ENCODE measurements at regions not wholly inside any gene's neighbourhood (a gene's known extent, or its start where the extent isn't known, plus 50 kb on each side); places are given as distances from the start of the nearest gene placed in this dataset.
A peak's percentile ranks its signal among the peaks of the same experiment; 100 is the strongest.
"Not testable (repeated sequence)": the region's sequence is repeated elsewhere in the genome, so short reads cannot be mapped to it uniquely, and the experiment has no call there.

DNA sequence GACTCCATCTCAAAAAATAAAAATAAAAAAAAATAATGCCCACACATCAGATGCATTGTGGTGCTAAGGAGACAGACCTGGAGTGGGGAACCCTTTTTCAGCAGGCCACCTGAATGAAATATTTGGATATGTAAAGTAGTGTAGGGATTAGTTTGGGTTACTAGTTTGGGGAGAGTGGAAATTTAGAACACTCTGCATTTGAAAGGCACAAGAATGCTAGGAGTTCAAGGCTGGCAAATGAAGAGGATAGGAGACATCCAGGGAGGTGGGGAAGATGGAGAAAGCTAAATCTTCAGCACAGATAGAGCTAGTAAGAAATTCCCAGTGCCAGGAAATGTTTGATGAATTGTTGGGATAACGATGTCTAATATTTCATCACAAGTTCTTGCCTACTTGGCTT lies 298.3 kb upstream of the ERCC4 start:
- DNase-seq (ENCODE audit: low spot score) (no peak), FAIRE-seq (no peak)

GRCh38 chr16:13628156-13628555 lies 291.8 kb upstream of the ERCC4 start:
- DNase-seq (ENCODE audit: low spot score) (no peak), FAIRE-seq (no peak)

- FAIRE-seq (no peak), DNase-seq (ENCODE audit: low spot score) (no peak)
These were observed 290.2 kb upstream of the ERCC4 start for GRCh38 chr16:13629704-13630103.

- no peak for FAIRE-seq
- DNase-seq (ENCODE audit: low spot score), result no peak
These were observed 289.6 kb upstream of the ERCC4 start for GRCh38 chr16:13630374-13630773.

DNA sequence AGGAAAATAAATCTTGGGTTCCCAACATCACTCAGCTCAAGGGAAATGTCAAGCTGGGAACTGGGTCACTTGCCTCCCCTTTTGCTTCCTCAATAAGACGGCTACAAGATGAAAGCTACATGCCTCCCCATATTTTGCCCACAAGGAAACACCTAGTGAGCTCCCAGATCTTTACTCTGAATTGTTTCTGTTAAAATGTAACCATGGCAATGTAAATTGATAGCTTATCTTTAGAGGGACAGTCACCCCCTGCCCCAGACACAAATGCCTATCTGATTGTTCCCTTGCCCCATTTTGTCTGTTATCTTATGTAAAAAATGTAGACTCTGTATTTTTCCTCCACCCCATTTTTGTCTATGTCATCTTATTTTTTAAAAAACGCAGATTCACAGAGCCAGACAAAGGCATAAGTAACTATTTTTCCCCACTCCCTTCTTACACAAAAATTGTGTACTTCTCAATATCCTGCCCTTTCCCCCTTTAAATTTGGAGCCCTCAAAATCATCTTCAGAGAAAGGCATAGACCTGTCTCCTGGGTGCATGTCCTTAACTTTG lies 288.7 kb upstream of the ERCC4 start:
- DNase-seq (ENCODE audit: low spot score) (no peak), FAIRE-seq (no peak)

DNA sequence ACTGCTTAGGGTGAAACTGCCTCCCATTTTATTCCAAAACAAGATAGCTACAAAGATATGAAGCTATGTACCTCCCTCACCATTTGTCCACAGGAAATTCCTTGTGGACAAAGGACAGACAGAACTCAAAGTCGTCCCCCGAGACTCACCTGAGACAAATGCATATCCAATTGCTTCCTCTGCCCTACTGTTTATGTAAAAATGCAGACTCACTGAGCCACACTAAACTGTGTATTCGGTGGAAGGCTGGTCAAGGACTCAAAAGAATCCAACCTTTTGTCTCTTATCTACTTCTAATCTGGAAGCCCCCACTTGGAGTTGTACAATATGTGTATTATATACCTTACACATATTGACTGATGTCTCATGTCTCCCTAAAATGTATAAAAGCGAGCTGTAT lies 288.0 kb upstream of the ERCC4 start:
- DNase-seq (ENCODE audit: low spot score), result no peak
- no peak for FAIRE-seq

- not testable (repeated sequence) for DNase-seq (ENCODE audit: low spot score); FAIRE-seq
These were observed 287.4 kb upstream of the ERCC4 start for GRCh38 chr16:13632504-13632903.

DNA sequence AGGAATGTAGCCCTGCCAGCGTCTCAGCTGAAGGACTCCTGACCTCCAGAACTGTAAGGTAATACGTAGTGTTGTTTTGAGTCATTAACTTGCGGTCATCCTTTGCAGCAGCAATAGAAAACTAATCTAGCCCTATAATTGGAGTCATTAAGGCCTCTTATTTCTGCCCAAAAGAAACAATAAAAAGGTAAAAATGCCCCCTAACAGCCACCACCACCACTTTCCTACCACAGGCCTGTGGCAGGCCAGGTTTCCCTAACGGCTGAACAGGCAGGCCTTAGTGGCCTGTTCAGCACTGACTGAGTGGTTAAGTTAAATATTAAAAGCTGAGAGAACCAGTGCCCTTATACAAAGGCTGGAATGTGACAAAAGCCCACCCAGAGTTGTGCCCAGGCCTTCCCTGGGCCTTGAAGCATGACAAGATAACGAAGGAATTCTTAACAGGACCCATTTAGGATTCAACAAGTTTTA lies 286.5 kb upstream of the ERCC4 start:
- FAIRE-seq, result peak; percentile 93
- peak; percentile 77 for DNase-seq (ENCODE audit: low spot score)

GRCh38 chr16:13634253-13634652 lies 285.7 kb upstream of the ERCC4 start:
- DNase-seq (ENCODE audit: low spot score), result no peak
- FAIRE-seq, result peak; percentile 75

GRCh38 chr16:13634959-13635358 lies 285.0 kb upstream of the ERCC4 start:
- FAIRE-seq (peak; percentile 98), DNase-seq (ENCODE audit: low spot score) (peak; percentile 82)

- FAIRE-seq (no peak), DNase-seq (ENCODE audit: low spot score) (no peak)
These were observed 281.7 kb upstream of the ERCC4 start for GRCh38 chr16:13638218-13638617.

DNA sequence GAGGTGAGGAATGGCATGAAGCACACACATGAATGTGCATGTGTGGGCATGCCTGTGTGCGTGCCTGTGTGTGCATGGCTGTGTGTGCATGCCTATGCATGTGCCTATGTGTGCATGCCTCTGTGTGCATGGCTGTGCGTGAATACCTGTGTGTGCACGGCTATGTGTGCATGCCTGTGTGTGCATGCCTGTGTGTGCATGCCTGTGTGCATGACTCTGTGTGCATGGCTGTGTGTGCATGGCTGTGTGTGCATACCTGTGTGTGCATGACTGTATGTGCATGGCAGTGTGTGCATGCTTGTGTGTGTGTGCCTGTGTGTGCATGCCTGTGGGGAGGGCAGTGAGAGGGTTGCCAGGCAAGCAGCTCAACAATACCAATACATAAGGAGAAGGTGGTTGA lies 276.5 kb upstream of the ERCC4 start:
- DNase-seq (ENCODE audit: low spot score) (no peak), FAIRE-seq (no peak)

- FAIRE-seq (no peak), DNase-seq (ENCODE audit: low spot score) (no peak)
These were observed 274.2 kb upstream of the ERCC4 start for GRCh38 chr16:13645601-13646245.

DNA sequence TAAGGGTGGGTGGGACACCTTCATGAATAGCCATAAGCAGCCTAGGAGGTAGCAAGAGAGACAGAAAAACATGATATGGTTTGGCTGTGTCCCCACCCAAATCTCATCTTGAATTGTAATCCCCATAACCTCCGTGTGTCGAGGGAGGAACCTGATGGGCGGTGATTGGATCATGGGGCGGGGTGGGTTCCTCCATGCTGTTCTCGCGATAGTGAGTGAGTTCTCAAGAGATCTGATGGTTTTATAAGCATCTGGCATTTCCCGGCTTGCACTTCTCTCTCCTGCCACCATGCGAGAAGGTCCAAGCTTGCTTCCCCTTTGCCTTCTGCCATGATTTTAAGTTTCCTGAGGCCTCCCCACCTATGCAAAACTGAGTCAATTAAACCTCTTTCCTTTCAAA lies 259.1 kb upstream of the ERCC4 start:
- DNase-seq (ENCODE audit: low spot score), result no peak

GRCh38 chr16:13665876-13666275 lies 254.1 kb upstream of the ERCC4 start:
- DNase-seq (ENCODE audit: low spot score) (no peak), FAIRE-seq (no peak)

More for the DNA sequence above, 259.1 kb upstream of the ERCC4 start:
- no peak for FAIRE-seq

DNA sequence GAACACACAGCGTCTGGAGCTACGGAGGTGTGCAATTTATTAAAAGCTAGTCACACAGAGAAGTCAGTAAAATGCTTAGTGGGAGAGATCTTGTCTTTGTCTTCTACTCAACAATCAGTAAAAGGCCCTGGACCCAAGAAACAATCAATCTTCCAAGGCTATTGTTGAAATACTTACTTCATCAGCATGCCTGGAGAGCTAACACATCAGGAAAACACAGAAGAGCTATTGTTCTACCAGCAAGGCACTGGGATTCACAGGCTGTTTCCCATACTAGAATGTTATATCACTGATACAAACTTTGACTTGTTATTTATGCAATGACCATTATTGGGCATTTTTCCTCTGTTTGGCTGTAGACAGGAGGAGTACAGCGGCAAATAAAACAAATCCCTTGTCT lies 247.8 kb upstream of the ERCC4 start:
- no peak for DNase-seq (ENCODE audit: low spot score)

DNA sequence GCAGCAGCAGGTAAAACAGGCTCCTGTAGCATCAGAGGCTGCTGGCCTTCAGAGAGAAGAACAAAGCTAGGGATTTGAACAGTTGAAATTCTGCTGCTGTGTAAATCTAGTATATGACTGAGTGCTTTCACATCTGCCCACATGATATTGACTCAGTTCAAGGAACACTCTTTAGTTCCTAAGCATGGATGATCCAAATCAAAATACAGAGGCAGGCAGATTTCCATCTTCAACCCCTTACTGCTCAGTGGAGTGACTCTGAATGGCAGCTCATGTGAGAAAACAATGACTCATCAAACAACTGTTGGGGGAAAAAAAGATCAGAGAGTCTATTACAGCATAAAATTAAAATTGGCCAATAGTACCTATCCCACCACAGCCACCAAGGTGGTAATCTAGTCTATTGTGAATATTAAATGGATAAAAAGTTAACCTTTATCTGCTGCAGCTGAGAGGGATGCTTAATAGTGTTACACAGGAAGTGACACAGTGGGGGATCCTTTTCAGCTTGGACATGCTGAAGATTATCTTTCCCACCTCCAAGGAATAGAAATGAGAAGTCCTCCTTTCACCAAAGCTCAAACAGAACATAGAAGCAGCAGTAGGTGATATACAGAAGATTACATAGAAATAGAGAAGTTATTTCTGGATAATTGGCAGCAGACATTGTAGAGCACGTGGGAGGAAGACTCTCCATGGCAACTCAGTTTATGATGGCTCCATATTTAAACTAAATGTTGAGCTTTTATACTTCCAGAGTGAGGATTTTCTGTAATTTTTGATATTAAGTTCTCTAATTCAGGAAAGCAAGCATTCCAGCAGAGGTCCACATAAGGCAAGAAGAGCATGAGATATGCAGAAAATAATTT lies 239.7 kb upstream of the ERCC4 start:
- DNase-seq (ENCODE audit: low spot score) (no peak), FAIRE-seq (no peak)

More for the DNA sequence above, 247.8 kb upstream of the ERCC4 start:
- FAIRE-seq, result no peak

DNA sequence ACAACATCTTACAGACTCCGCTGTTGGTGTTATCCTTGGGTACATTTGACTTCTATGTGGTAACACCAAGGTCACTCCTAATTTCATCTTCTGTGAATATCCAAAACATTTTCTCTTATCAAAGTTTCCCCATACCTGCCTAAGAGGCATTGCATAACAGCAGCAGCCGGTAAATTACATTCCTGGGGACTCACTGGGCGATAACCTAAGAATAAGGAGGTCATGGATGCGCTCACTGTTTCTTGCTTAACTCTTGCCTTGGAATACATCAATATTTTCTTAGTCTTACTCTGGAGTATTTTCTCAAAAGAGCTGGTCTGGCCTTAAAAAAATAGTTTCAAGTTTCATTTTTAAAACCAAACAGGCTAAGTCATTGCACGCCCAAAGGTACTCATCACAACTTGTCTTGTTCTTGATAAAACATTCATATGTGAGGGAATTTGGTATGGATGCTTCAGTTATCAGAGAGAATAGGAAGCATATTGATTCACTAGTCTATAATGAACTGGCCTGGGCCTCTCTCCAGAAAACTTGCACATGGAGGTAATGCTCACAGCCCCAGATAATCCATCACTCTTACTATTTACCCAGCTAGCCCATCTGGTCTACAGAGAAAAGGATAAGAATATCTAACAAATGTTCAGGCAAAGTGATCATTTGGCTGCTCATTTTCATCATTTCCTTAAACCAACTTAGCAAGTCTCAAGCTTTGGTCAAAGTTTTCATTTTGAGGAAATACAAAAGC lies 235.0 kb upstream of the ERCC4 start:
- FAIRE-seq (no peak), DNase-seq (ENCODE audit: low spot score) (no peak)

DNA sequence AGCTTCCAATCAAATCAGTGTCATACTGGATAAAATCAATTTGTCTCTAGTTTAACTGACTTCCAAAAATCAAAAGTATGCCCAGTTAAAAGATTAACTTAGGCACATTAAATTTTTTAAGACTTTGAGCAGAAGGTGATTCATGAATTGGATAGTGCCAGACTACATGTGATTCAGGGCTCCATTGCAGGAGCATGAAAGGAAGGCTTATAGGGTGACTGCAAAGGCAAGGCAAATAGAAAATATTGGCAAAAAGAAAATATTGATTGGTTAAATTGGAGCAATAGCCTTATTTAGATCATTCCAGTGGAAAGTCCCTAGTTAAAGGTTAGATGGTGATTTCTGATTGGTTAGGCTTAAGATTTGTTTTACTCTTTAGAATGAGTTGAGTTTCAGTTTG lies 223.9 kb upstream of the ERCC4 start:
- FAIRE-seq, result no peak
- no peak for DNase-seq (ENCODE audit: low spot score)

DNA sequence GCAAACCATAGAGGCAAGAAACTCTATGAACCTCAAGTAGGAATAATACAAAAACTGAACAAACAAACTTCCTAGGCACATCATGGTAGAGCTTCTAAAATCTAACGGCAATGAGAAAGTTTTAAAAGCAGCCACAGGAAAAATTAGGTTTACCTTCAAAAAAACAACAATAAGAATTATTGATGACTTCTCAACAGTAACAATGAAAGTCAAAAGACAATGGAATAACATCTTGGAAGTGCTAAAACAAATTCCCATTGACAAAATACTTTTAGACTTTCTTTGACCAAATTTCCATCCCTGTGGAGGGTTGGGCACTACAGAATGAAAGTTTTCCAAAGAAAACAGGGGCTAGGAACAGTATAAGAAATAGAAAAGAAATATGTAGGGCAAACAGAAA lies 222.9 kb upstream of the ERCC4 start:
- FAIRE-seq (no peak), DNase-seq (ENCODE audit: low spot score) (no peak)

DNA sequence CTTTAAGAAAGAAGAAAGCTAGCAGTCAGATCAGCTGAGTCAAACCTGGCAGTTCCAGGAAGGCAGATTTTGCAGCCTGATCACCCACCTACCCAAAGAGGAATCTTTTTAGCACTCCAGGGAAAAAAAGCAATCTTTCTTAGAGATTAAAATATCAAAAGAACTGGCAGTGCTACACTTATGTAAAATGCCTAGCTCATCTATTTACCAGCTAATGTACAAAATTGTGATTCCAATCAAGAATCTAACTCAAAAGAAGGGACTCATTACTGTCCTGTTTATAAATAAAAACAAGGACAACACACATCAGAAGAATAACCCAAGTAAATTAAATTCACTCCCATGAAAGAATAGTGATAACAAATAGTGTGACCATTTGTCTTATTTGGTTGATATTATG lies 222.4 kb upstream of the ERCC4 start:
- FAIRE-seq (no peak), DNase-seq (ENCODE audit: low spot score) (no peak)

DNA sequence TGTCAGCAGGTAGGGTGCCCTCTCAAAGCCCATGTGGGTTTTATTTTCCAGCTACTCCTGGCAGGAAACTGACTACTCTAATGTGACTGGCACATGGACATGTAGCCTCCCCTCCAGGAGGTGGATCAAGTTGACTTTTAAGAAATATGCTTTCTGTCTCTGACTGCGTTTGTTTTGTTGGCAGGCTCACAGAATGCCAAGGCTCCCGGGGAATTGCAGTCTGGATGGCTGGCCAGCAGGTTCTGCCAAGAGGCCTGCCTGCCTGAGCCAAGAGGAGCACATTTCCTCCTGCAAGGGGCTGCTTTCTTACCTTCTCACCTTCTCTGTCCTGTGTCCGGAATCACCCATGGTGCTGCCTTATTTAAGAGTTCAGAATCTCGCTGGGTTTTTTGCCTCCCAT lies 217.3 kb upstream of the ERCC4 start:
- DNase-seq (ENCODE audit: low spot score) (no peak), FAIRE-seq (no peak)
